Brain microvascular endothelial cell (primary cell): ENCODE measurements at regions not wholly inside any gene's neighbourhood (a gene's known extent, or its start where the extent isn't known, plus 50 kb on each side); places are given as distances from the start of the nearest gene placed in this dataset.

Experiments used
- DNase-seq: peaks from one replicate; pipeline ENCODE4 v3.0.0-alpha.2; 2020
- H3K27ac ChIP-seq: fragments of 250-450 bp; sonication (Bioruptor Pico); 2 replicates; pipeline ENCODE4 v1.5.1; 2020; ENCODE audit warnings: mild to moderate bottlenecking, moderate library complexity
- H3K27me3 ChIP-seq: fragments of 250-450 bp; sonication (Bioruptor Pico); replicated peaks from 2 replicates; pipeline ENCODE4 v1.5.1; 2020; ENCODE audit warnings: mild to moderate bottlenecking
- H3K36me3 ChIP-seq: fragments of 250-450 bp; sonication (Bioruptor Pico); replicated peaks from 2 replicates; pipeline ENCODE4 v1.5.1; 2020; ENCODE audit warnings: mild to moderate bottlenecking
- H3K4me3 ChIP-seq: 2 replicates; pipeline ENCODE4 v1.5.1; 2011; ENCODE audit warnings: low read depth, mild to moderate bottlenecking, control low read depth, low read length, moderate library complexity
- in situ Hi-C: cut with HindIII; loops from 2 replicates; pipeline ENCODE4 v1.10.0; 2017; ENCODE audit warnings: low sequenced_read_pairs, low pct_ligation_motif_present
- TF ChIP-seq, protein P1 (sequence below): IDR thresholded peaks from 2 replicates; pipeline ENCODE4 v1.5.1; 2011; ENCODE audit warnings: low read depth, mild to moderate bottlenecking, moderate library complexity, low read length, control low read depth, inconsistent platforms; ENCODE audit errors: missing control alignments

DNA sequence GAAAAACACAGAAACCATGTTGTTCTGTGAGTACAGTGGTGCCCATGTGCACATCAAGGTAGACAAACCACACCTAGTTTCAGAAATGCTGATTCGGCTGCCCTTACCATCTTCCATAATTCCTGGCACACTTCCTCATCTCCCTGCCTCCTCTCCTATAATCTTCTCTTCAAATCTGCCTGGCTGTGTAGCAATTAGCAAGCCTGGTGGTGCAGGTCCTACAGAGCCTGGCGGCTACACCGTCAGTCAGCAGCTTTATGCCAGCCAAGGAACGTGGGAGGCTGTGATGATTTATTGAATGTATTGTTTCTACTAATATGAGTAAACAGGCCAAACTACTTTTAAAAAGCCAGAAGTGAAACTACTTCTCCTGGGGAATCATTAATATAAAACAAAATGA is 106.8 kb downstream of the SEMA6D start:
- Histone ChIP-seq H3K4me3 (no peak overlapping the region), H3K27me3 (no peaks in the 10 kb centered on the region), H3K27ac (no peak overlapping the region), H3K36me3 (no peaks in the 10 kb centered on the region)
- no peak for DNase-seq
- in situ Hi-C loops = no loop called here
- TF ChIP-seq, protein P1, sequence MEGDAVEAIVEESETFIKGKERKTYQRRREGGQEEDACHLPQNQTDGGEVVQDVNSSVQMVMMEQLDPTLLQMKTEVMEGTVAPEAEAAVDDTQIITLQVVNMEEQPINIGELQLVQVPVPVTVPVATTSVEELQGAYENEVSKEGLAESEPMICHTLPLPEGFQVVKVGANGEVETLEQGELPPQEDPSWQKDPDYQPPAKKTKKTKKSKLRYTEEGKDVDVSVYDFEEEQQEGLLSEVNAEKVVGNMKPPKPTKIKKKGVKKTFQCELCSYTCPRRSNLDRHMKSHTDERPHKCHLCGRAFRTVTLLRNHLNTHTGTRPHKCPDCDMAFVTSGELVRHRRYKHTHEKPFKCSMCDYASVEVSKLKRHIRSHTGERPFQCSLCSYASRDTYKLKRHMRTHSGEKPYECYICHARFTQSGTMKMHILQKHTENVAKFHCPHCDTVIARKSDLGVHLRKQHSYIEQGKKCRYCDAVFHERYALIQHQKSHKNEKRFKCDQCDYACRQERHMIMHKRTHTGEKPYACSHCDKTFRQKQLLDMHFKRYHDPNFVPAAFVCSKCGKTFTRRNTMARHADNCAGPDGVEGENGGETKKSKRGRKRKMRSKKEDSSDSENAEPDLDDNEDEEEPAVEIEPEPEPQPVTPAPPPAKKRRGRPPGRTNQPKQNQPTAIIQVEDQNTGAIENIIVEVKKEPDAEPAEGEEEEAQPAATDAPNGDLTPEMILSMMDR = no peak

DNA sequence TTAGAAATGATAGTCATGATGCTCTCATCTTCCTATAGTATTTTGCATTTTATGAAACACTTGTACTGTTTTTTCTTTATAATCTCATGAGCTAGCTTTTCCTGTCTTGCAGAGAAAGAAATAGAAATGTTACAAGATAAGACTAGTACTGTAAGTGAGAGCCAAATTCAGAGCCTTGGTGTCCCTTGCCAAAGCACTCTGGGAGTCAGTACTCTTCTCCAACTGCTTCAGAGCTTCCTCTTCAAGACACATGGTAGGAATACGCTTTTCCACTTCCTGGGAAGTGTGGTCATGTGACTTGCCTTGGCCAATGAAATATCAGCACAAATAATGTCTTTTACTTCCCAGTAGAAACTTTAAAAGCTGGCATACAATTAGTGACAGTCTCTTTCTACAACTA is 112.4 kb downstream of the SEMA6D start:
- Histone ChIP-seq H3K27ac (no peak overlapping the region), H3K27me3 (no peaks in the 10 kb centered on the region), H3K36me3 (no peaks in the 10 kb centered on the region), H3K4me3 (no peak overlapping the region)
- no peak for DNase-seq
- TF ChIP-seq, protein P1 = no peak
- in situ Hi-C loops = no loop called here

DNA sequence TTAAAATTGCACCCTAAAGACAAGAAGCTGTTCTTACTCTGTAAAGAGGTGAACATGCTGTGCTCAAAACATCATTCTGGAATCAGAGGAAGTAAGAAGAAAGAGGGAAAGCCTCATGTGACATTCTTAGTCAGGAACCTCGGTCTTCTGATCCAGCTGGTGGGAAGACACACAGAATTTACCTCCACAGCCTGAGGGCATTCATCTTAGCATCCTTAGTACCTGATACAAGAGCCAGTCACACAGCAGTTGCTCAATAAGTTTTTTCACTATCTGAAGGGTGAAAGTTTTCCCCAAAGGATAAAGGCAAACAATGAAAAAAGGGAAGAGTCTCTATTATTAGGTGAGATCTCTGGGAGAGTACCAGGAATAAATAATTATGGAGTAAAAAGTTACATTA is 116.8 kb downstream of the SEMA6D start:
- no peak overlapping the region for H3K27ac ChIP-seq
- no peak for DNase-seq
- in situ Hi-C loops = no loop called here
- no peak overlapping the region for H3K4me3 ChIP-seq
- H3K27me3 ChIP-seq = no peaks in the 10 kb centered on the region
- H3K36me3 ChIP-seq = no peaks in the 10 kb centered on the region
- TF ChIP-seq, protein P1 = no peak

DNA sequence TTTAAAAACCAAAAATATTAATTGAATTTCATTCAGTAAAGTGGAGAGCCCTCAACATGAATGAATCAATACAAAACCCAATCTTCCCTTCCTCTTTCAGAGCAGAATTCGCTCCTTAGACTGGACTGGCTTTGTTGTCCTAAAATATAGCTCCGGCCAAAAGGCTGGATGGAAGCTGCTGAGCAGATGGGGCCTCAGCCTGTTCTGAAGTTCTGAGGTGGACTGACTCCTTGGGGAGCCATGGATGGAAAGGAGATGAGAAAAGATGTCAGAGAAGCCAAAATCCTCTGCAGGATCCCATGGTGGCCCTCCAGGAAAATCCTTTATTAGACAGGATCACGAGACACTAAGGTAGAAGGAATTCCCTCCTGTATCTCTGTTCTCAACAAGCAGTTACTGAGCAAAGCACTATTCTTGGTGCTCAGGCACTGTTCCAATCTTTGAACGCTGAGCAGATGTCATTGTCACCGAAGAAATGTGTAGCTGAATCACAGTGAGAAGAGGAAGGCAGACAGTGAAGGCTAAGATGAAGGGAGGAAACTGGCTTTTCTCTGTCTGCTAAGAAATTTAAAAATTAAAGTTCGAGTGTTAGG is 122.0 kb downstream of the SEMA6D start:
- H3K27ac ChIP-seq = no peak overlapping the region
- H3K27me3 ChIP-seq = no peaks in the 10 kb centered on the region
- DNase-seq = no peak
- H3K36me3 ChIP-seq = no peaks in the 10 kb centered on the region
- TF ChIP-seq, protein P1 = no peak
- in situ Hi-C loops = no loop called here
- H3K4me3 ChIP-seq = no peak overlapping the region

DNA sequence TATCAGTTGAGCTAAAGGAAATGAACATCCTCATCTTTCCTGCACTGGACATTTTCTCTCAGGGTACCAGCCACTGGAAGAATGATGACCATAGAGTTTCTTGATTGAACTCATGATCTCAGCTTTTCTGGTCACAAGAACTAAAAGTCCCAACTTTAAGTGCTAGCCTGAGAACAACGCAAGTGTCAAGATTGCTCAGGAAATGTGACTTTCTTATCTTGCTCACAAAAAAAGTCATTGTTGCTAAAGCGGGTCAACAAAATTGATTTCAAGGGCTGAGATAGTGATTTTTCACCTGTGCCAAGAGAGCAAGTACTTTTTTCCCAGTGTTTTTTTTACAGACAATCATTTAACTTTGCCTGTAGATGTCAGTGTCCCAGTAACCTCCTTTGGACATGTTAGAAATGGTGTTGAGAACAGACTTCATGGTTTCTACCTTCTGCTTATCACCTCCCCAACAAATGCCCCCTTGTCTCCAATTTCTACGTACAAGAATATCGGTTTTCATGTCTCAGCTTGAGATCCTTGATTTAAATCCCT is 125.9 kb downstream of the SEMA6D start:
- no peak overlapping the region for H3K4me3 ChIP-seq
- H3K27ac ChIP-seq = no peak overlapping the region
- H3K36me3 ChIP-seq = no peaks in the 10 kb centered on the region
- TF ChIP-seq, protein P1 = no peak
- in situ Hi-C loops = no loop called here
- H3K27me3 ChIP-seq = no peaks in the 10 kb centered on the region
- DNase-seq = no peak

DNA sequence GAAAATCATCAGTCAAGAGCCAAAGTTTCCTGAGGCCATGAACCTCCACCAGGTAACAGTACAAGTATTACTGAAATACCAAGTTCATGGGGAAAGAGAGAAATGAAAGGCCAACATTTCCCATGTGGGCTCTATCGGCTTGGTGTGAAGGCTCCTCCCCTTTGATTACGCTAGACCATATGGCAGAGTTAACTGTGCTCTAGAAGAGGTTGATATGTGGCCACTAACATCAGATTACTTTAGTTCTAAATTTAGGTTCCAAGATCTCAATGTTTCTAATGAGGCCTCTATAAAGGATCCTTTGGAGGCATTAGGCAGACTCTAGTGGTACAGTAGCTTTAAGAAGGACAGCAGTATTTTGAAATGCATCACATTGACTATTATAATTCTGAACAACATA is 127.1 kb downstream of the SEMA6D start:
- in situ Hi-C loops = no loop called here
- no peak for DNase-seq
- Histone ChIP-seq H3K27me3 (no peaks in the 10 kb centered on the region), H3K27ac (no peak overlapping the region), H3K4me3 (no peak overlapping the region), H3K36me3 (no peaks in the 10 kb centered on the region)
- TF ChIP-seq, protein P1 = no peak
